ENCODE measurements at regions not wholly inside any gene's neighbourhood (a gene's known extent, or its start where the extent isn't known, plus 50 kb on each side); places are given as distances from the start of the nearest gene placed in this dataset.

DNA sequence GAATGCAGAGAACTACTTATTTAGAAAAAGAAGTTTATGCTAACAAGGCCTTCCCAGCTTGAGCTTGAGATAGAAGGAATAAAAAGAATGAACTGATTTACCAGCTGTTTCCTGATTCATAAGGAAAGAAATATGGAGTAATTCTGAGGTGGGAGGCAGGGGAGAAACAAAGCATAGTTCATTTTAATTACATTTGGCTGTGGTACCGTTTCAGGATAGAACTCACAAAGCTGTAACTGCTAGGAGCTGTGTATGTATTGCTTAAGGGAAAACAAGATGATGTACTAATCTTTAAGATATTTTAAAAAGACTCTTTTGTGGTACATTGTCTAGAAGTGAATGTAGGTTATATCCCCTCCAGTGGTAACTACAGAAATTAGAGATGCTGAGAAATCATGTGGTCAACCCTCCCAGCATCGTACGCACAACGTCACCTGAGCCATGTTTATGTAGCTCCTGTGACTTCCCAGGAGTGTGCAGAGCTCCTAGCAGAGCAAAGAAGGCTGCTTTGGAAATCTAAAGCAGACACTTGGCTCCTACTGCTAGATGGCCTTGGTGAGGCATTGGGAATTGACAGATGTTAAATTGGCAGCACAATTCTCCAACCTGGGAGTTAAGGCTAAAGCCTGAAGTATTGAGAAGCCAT is 208.3 kb upstream of the VLDLR start:
- Histone ChIP-seq H3K27me3 (ENCODE audit: insufficient read depth, low read length) (no peaks in the 10 kb centered on the region), H3K79me2 (ENCODE audit: control insufficient read depth, insufficient read depth, low read length, unreplicated experiment) (no peaks in the 10 kb centered on the region), H3K36me3 (ENCODE audit: insufficient read depth, low read length) (no peaks in the 10 kb centered on the region), H2AFZ (ENCODE audit: low read length, unreplicated experiment) (no peak overlapping the region), H3K4me3 (ENCODE audit: low read depth, low read length) (no peak overlapping the region), H3K27ac (ENCODE audit: low read depth, low read length) (no peak overlapping the region), H3K4me1 (ENCODE audit: control insufficient read depth, insufficient read depth, low read length, unreplicated experiment) (no peaks in the 10 kb centered on the region)

DNA sequence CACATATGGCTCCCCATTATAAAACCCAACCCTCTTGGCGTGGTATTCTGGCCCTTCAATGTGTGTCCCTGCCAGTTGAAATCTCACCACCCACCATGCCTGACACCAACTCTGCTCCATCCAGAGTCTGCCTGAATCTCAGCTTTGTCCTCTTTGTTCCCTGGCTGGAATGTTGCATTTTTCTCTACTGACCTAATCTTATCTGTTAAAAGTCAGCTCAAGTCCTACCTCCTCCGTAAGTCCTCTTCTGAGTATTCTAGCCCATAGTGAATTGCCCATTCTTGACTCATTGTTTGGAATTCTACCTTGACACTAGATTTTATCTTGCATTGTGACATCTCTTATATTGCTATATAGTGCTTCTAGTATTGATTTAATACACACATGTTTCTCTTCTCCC is 207.1 kb upstream of the VLDLR start:
- Histone ChIP-seq H3K4me1 (ENCODE audit: control insufficient read depth, insufficient read depth, low read length, unreplicated experiment) (no peaks in the 10 kb centered on the region), H3K4me3 (ENCODE audit: low read depth, low read length) (no peak overlapping the region), H2AFZ (ENCODE audit: low read length, unreplicated experiment) (no peak overlapping the region), H3K36me3 (ENCODE audit: insufficient read depth, low read length) (no peaks in the 10 kb centered on the region), H3K79me2 (ENCODE audit: control insufficient read depth, insufficient read depth, low read length, unreplicated experiment) (no peaks in the 10 kb centered on the region), H3K27me3 (ENCODE audit: insufficient read depth, low read length) (no peaks in the 10 kb centered on the region), H3K27ac (ENCODE audit: low read depth, low read length) (no peak overlapping the region)

DNA sequence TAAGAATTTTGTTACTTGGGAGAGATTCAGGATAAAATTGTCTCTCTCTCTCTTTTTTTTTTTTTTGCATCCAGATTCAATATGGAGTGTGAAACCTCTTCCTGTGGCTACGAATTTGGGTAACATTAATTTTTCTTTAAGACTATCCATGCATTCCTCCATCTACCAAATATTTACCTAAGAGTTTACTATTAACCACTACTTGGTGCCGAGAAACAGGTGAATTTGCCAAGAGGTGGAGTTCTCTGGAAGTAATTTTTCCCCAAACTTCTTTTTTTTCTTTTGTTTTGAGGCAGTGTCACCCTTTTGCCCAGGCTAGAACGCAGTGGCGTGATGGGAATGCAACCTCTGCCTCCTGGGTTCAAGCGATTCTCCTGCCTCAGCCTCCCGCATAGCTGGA is 206.3 kb upstream of the VLDLR start:
- H3K4me3 ChIP-seq (ENCODE audit: low read depth, low read length): no peak overlapping the region
- no peaks in the 10 kb centered on the region for H3K36me3 ChIP-seq (ENCODE audit: insufficient read depth, low read length)
- no peaks in the 10 kb centered on the region for H3K4me1 ChIP-seq (ENCODE audit: control insufficient read depth, insufficient read depth, low read length, unreplicated experiment)
- H3K27me3 ChIP-seq (ENCODE audit: insufficient read depth, low read length): no peaks in the 10 kb centered on the region
- no peaks in the 10 kb centered on the region for H3K79me2 ChIP-seq (ENCODE audit: control insufficient read depth, insufficient read depth, low read length, unreplicated experiment)
- no peak overlapping the region for H3K27ac ChIP-seq (ENCODE audit: low read depth, low read length)
- no peak overlapping the region for H2AFZ ChIP-seq (ENCODE audit: low read length, unreplicated experiment)

DNA sequence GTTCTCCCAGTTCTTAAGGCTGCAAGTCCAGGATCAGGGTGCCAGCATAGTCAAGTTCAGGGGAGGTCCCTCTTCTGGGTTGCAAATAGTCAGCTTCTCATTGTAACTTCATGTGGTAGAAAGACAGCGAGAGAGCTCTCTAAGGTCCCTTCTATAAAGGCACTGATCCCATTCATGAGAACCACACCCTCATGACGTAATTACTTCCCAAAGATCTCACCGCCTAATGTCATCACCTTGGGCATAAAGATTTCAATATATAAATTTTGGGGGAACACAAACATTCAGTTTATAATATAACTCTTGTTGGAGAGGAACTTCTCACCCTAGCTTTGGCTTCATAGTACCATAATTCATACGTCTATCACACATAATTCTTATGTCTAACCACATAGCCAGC is 203.9 kb upstream of the VLDLR start:
- Histone ChIP-seq H3K4me1 (ENCODE audit: control insufficient read depth, insufficient read depth, low read length, unreplicated experiment) (no peaks in the 10 kb centered on the region), H3K79me2 (ENCODE audit: control insufficient read depth, insufficient read depth, low read length, unreplicated experiment) (no peaks in the 10 kb centered on the region), H3K27me3 (ENCODE audit: insufficient read depth, low read length) (no peaks in the 10 kb centered on the region), H3K4me3 (ENCODE audit: low read depth, low read length) (no peak overlapping the region), H3K36me3 (ENCODE audit: insufficient read depth, low read length) (no peaks in the 10 kb centered on the region), H2AFZ (ENCODE audit: low read length, unreplicated experiment) (no peak overlapping the region), H3K27ac (ENCODE audit: low read depth, low read length) (no peak overlapping the region)

DNA sequence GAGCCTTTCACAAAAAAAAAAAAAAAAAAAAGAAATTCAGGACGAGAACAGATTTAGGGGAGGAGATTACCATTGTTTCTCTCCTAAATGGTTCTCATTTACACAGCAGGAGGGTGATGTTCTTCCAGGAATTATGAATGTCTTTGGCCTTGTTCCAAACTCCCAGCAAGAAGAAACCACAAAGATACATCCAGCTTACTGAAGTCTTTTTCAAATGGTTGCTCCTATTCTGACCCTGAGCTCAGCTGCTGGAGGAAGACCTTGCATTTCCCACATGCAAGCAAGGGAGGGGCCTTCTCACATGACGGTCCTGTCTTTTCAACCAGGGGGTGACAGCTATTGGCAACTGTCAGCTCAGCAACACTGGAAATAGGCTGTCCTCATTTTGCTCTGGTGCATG is 203.0 kb upstream of the VLDLR start:
- Histone ChIP-seq H3K27me3 (ENCODE audit: insufficient read depth, low read length) (no peaks in the 10 kb centered on the region), H3K4me1 (ENCODE audit: control insufficient read depth, insufficient read depth, low read length, unreplicated experiment) (no peaks in the 10 kb centered on the region), H2AFZ (ENCODE audit: low read length, unreplicated experiment) (no peak overlapping the region), H3K27ac (ENCODE audit: low read depth, low read length) (no peak overlapping the region), H3K4me3 (ENCODE audit: low read depth, low read length) (no peak overlapping the region), H3K36me3 (ENCODE audit: insufficient read depth, low read length) (no peaks in the 10 kb centered on the region), H3K79me2 (ENCODE audit: control insufficient read depth, insufficient read depth, low read length, unreplicated experiment) (no peaks in the 10 kb centered on the region)

DNA sequence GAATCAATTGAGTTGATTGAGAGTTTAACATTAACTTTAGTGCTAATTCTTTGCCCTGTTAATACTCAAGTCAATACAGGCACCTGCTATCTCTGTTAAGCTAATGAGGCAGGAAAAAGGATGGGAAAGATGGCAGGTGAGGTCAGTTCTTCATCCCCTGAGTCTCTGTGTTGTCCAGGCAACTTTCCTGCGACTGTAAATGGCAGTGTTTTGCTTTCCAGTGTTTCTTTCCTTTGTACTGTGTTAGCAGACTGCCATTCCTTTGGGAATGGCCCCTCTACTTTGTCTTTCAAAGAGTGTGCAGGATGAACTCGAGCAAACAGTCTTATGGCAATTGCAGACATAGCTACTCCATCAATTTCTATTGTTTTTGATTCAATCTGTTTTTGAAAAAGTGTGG is 202.2 kb upstream of the VLDLR start:
- Histone ChIP-seq H3K27ac (ENCODE audit: low read depth, low read length) (no peak overlapping the region), H2AFZ (ENCODE audit: low read length, unreplicated experiment) (no peak overlapping the region), H3K36me3 (ENCODE audit: insufficient read depth, low read length) (no peaks in the 10 kb centered on the region), H3K4me1 (ENCODE audit: control insufficient read depth, insufficient read depth, low read length, unreplicated experiment) (no peaks in the 10 kb centered on the region), H3K27me3 (ENCODE audit: insufficient read depth, low read length) (no peaks in the 10 kb centered on the region), H3K79me2 (ENCODE audit: control insufficient read depth, insufficient read depth, low read length, unreplicated experiment) (no peaks in the 10 kb centered on the region), H3K4me3 (ENCODE audit: low read depth, low read length) (no peak overlapping the region)

DNA sequence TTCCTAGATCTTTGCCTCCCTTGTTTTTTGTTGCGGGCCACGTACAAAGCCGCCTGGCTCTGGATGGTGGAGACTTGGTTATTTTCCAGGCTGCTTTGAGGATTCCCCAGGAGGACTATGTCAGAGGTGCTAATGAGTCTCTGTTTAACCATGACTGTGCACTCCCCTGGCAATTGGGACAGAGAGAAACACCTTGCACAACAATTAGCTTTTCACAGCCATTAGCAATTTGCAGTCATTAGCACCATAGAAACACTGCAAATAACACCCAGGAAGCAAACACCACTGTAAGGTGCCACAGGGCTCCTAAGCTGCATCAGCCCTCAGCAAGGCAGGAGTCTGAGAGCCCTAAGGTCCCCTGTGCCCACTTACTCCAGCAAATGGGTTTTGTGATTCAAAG is 201.0 kb upstream of the VLDLR start:
- Histone ChIP-seq H3K4me1 (ENCODE audit: control insufficient read depth, insufficient read depth, low read length, unreplicated experiment) (no peaks in the 10 kb centered on the region), H3K79me2 (ENCODE audit: control insufficient read depth, insufficient read depth, low read length, unreplicated experiment) (no peaks in the 10 kb centered on the region), H3K4me3 (ENCODE audit: low read depth, low read length) (no peak overlapping the region), H3K36me3 (ENCODE audit: insufficient read depth, low read length) (no peaks in the 10 kb centered on the region), H2AFZ (ENCODE audit: low read length, unreplicated experiment) (no peak overlapping the region), H3K27me3 (ENCODE audit: insufficient read depth, low read length) (no peaks in the 10 kb centered on the region), H3K27ac (ENCODE audit: low read depth, low read length) (no peak overlapping the region)

DNA sequence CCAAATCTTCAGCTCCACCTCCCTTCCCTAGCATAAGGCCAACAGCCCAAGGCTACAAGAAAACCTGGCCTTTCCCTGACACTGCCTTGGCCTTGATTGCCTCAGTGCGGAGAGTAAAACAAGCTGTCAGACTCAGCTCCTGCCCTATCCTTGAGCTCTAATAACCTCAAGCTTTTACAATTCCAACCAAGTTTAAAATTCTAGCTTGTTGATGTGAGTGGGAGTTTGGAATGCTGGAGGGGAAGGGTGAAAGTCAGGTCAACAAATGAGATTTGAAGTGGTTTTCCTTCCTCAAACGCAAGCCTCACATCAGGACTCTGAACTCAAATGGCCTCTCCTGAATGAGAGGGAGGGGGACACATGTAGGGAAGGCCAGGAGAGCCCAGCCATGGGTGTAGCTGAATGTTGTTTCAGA is 197.0 kb upstream of the VLDLR start:
- Histone ChIP-seq H3K27me3 (ENCODE audit: insufficient read depth, low read length) (no peaks in the 10 kb centered on the region), H3K4me1 (ENCODE audit: control insufficient read depth, insufficient read depth, low read length, unreplicated experiment) (no peaks in the 10 kb centered on the region), H3K4me3 (ENCODE audit: low read depth, low read length) (no peak overlapping the region), H2AFZ (ENCODE audit: low read length, unreplicated experiment) (no peak overlapping the region), H3K79me2 (ENCODE audit: control insufficient read depth, insufficient read depth, low read length, unreplicated experiment) (no peaks in the 10 kb centered on the region), H3K27ac (ENCODE audit: low read depth, low read length) (no peak overlapping the region), H3K36me3 (ENCODE audit: insufficient read depth, low read length) (no peaks in the 10 kb centered on the region)

DNA sequence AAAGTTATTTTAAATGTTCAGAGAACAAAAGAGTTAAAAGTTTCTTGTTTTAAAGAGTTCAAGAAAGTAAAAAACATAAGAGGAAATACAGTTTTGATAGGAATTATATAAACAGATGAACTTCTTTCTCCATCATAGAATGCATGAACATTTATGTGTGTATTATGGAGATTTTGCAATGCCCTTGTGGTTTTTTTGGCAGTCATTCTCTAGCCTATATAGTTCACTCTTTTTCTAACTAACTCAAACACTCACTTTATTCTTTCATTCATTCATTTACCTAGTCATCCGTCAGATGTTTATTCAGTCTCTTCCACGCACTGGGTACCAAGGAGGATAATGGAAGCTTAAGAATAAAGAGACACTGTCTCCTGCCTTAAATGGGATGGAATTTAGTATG is 195.9 kb upstream of the VLDLR start:
- Histone ChIP-seq H3K27me3 (ENCODE audit: insufficient read depth, low read length) (no peaks in the 10 kb centered on the region), H2AFZ (ENCODE audit: low read length, unreplicated experiment) (no peak overlapping the region), H3K27ac (ENCODE audit: low read depth, low read length) (no peak overlapping the region), H3K79me2 (ENCODE audit: control insufficient read depth, insufficient read depth, low read length, unreplicated experiment) (no peaks in the 10 kb centered on the region), H3K36me3 (ENCODE audit: insufficient read depth, low read length) (no peaks in the 10 kb centered on the region), H3K4me3 (ENCODE audit: low read depth, low read length) (no peak overlapping the region), H3K4me1 (ENCODE audit: control insufficient read depth, insufficient read depth, low read length, unreplicated experiment) (no peaks in the 10 kb centered on the region)

DNA sequence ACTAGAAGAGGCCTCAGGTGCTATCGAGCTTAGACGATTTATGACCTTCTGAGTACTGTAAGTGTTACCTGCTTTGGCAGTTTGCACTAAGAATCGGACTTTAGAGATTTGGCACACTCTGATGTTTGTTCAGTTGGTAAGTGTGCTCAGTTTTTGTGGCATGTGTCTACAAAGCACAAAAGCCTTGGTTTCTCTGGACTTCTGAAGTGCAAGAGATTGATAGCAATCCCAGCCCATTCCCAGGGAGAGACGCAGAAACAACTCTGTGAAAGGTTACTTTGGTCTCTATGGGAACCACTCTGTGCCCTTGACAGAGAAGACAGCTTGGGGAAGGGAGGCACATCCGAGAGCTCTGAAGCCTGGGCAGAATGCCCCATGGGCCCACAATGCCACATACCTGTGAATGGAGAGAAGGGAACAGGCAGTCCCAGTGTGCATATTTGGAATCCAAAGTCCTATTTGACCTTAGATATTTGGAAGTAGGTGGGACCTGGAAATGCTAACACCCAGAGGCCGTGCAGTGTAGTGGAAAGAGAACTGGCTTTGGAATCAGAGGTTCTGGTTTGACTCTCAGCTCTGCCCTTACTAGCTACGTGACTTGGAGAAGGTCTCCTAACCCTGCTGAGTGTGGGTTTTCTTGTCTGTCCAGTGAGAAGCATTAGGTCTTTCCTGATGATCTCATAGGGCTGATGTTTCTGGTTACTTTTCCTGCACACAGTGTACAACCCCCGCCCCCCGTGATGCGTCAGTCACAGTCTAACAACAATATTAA is 194.3 kb upstream of the VLDLR start:
- Histone ChIP-seq H3K79me2 (ENCODE audit: control insufficient read depth, insufficient read depth, low read length, unreplicated experiment) (no peaks in the 10 kb centered on the region), H2AFZ (ENCODE audit: low read length, unreplicated experiment) (no peak overlapping the region), H3K27me3 (ENCODE audit: insufficient read depth, low read length) (no peaks in the 10 kb centered on the region), H3K27ac (ENCODE audit: low read depth, low read length) (no peak overlapping the region), H3K36me3 (ENCODE audit: insufficient read depth, low read length) (no peaks in the 10 kb centered on the region), H3K4me3 (ENCODE audit: low read depth, low read length) (no peak overlapping the region), H3K4me1 (ENCODE audit: control insufficient read depth, insufficient read depth, low read length, unreplicated experiment) (no peaks in the 10 kb centered on the region)

DNA sequence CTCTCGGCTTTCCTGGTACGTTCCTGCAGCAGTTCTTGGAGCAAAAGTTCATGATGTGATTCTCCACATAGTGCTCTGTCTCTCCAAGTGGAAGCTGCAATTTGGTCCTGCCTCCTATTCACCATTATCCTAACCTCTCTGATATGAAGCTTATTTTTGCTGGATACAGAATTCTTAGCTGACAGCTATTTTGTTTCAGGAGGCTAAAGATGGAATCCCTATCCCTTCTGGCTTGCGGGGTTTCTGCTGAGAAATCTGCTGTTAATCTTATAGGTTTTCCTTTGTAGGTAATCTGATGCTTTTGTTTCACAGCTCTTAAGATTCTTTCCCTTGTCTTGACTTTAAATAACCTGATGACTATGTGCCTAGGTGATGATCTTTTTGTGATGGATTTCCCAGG is 181.6 kb upstream of the VLDLR start:
- H2AFZ ChIP-seq (ENCODE audit: low read length, unreplicated experiment): no peak overlapping the region
- no peak overlapping the region for H3K27ac ChIP-seq (ENCODE audit: low read depth, low read length)
- no peak overlapping the region for H3K4me3 ChIP-seq (ENCODE audit: low read depth, low read length)
- no peaks in the 10 kb centered on the region for H3K36me3 ChIP-seq (ENCODE audit: insufficient read depth, low read length)
- H3K27me3 ChIP-seq (ENCODE audit: insufficient read depth, low read length): no peaks in the 10 kb centered on the region
- H3K4me1 ChIP-seq (ENCODE audit: control insufficient read depth, insufficient read depth, low read length, unreplicated experiment): no peaks in the 10 kb centered on the region
- H3K79me2 ChIP-seq (ENCODE audit: control insufficient read depth, insufficient read depth, low read length, unreplicated experiment): no peaks in the 10 kb centered on the region

Data from ACC112 (cell line).